GM21515 (cell line): ENCODE measurements at regions not wholly inside any gene's neighbourhood (a gene's known extent, or its start where the extent isn't known, plus 50 kb on each side); places are given as distances from the start of the nearest gene placed in this dataset.
"Not testable (repeated sequence)": the region's sequence is repeated elsewhere in the genome, so short reads cannot be mapped to it uniquely, and the experiment has no call there.

Experiments used
- ATAC-seq: cut with Tn5 transposase; IDR thresholded peaks from one replicate; pipeline ENCODE4 v1.9.1; 2021; ENCODE audit not compliant: unreplicated experiment

- ATAC-seq, result no peak
Measured at GRCh38 chr2:16395601-16396000, 270.0 kb downstream of the CYRIA start.

- no peak for ATAC-seq
Measured at GRCh38 chr2:16394986-16395550, 270.6 kb downstream of the CYRIA start.

- ATAC-seq, result no peak
Measured at GRCh38 chr2:16394072-16394985, 271.3 kb downstream of the CYRIA start.

- ATAC-seq, result no peak
Measured at GRCh38 chr2:16393500-16394071, 272.0 kb downstream of the CYRIA start.

GRCh38 chr2:16392647-16393499, 272.8 kb downstream of the CYRIA start:
- no peak for ATAC-seq

- no peak for ATAC-seq
Measured at GRCh38 chr2:16391986-16392385, 273.6 kb downstream of the CYRIA start.

- ATAC-seq, result no peak
Measured at GRCh38 chr2:16390561-16390960, 275.1 kb downstream of the CYRIA start.

- no peak for ATAC-seq
Measured at GRCh38 chr2:16389611-16390010, 276.0 kb downstream of the CYRIA start.

- ATAC-seq, result not testable (repeated sequence)
Measured at GRCh38 chr2:16388199-16388830, 277.3 kb downstream of the CYRIA start.

GRCh38 chr2:16387461-16387984, 278.1 kb downstream of the CYRIA start:
- ATAC-seq, result no peak

GRCh38 chr2:16386431-16386830, 279.2 kb downstream of the CYRIA start:
- ATAC-seq, result no peak

- ATAC-seq, result no peak
Measured at GRCh38 chr2:16386031-16386430, 279.6 kb downstream of the CYRIA start.

GRCh38 chr2:16385341-16385740, 280.3 kb downstream of the CYRIA start:
- ATAC-seq, result no peak

GRCh38 chr2:16383411-16383810, 282.2 kb downstream of the CYRIA start:
- no peak for ATAC-seq

- ATAC-seq, result no peak
Measured at GRCh38 chr2:16382451-16382850, 283.2 kb downstream of the CYRIA start.

GRCh38 chr2:16381511-16381910, 284.1 kb downstream of the CYRIA start:
- no peak for ATAC-seq

- ATAC-seq, result not testable (repeated sequence)
Measured at GRCh38 chr2:16379901-16380300, 285.7 kb downstream of the CYRIA start.

GRCh38 chr2:16379061-16379460, 286.6 kb downstream of the CYRIA start:
- not testable (repeated sequence) for ATAC-seq

- ATAC-seq, result no peak
Measured at GRCh38 chr2:16378031-16378430, 287.6 kb downstream of the CYRIA start.

- ATAC-seq, result no peak
Measured at GRCh38 chr2:16375981-16376380, 289.7 kb downstream of the CYRIA start.
